ENCODE measurements at regions not wholly inside any gene's neighbourhood (a gene's known extent, or its start where the extent isn't known, plus 50 kb on each side); places are given as distances from the start of the nearest gene placed in this dataset.

DNA sequence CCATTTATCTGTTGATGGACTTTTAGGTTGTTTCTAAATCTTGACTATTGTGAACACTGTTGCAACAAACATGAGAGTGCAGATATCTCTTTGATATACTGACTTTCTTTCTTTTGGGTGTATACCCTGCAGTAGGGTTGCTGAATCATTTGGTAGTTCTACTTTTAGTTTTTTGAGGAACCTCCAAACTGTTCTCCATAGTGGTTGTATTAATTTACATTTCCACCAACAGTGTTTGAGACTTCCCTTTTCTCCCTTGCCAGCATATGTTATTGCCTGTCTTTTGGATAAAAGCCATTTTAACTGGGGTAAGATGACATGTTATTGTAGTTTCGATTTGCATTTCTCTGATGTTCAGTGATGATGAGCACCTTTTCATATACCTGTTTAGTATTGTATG, 330.0 kb downstream of the DDX10 start:
- H3K4me3 ChIP-seq: no peak overlapping the region
- H3K9me3 ChIP-seq: no peaks in the 10 kb centered on the region
- no peak for ATAC-seq
- intact Hi-C loops (cut with DNase I, micrococcal nuclease): no loop called here
- H3K4me1 ChIP-seq (ENCODE audit: low read depth): no peaks in the 10 kb centered on the region
- H3K36me3 ChIP-seq (ENCODE audit: low read depth): no peaks in the 10 kb centered on the region
- TF ChIP-seq, protein P1, sequence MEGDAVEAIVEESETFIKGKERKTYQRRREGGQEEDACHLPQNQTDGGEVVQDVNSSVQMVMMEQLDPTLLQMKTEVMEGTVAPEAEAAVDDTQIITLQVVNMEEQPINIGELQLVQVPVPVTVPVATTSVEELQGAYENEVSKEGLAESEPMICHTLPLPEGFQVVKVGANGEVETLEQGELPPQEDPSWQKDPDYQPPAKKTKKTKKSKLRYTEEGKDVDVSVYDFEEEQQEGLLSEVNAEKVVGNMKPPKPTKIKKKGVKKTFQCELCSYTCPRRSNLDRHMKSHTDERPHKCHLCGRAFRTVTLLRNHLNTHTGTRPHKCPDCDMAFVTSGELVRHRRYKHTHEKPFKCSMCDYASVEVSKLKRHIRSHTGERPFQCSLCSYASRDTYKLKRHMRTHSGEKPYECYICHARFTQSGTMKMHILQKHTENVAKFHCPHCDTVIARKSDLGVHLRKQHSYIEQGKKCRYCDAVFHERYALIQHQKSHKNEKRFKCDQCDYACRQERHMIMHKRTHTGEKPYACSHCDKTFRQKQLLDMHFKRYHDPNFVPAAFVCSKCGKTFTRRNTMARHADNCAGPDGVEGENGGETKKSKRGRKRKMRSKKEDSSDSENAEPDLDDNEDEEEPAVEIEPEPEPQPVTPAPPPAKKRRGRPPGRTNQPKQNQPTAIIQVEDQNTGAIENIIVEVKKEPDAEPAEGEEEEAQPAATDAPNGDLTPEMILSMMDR (IDR thresholded peaks at IDR 0.05): no peak
- no peak for DNase-seq

DNA sequence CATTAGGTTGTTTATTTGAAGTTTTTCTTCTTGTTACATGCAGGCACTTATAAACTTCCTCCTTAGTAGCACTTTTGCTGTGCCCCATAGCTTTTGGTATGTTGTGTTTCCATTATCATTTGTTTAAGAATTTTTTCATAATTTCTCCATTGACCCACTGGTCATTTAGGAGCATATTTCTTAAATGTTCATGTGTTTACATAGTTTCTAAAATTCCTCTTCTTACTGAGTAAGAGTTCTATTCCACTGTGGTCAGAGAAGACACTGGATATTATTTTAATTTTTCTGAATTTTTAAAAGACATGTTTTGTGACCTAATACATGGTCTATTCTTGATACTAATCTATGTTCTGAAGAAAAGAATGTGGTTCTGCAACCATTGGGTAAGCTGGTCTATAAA, 333.0 kb downstream of the DDX10 start:
- Histone ChIP-seq H3K36me3 (ENCODE audit: low read depth) (no peaks in the 10 kb centered on the region), H3K4me1 (ENCODE audit: low read depth) (no peaks in the 10 kb centered on the region), H3K4me3 (no peak overlapping the region), H3K9me3 (no peaks in the 10 kb centered on the region)
- ATAC-seq (no peak), DNase-seq (no peak)
- TF ChIP-seq, protein P1 (IDR thresholded peaks at IDR 0.05): no peak
- intact Hi-C loops (cut with DNase I, micrococcal nuclease): no loop called here

- Histone ChIP-seq H3K36me3 (ENCODE audit: low read depth) (no peaks in the 10 kb centered on the region), H3K4me3 (no peak overlapping the region), H3K9me3 (no peaks in the 10 kb centered on the region), H3K4me1 (ENCODE audit: low read depth) (no peaks in the 10 kb centered on the region)
- DNase-seq (no peak), ATAC-seq (no peak)
- TF ChIP-seq, protein P1 (IDR thresholded peaks at IDR 0.05): no peak
- intact Hi-C loops (cut with DNase I, micrococcal nuclease): no loop called here
These were observed 335.7 kb downstream of the DDX10 start for GRCh38 chr11:109000531-109000930.

DNA sequence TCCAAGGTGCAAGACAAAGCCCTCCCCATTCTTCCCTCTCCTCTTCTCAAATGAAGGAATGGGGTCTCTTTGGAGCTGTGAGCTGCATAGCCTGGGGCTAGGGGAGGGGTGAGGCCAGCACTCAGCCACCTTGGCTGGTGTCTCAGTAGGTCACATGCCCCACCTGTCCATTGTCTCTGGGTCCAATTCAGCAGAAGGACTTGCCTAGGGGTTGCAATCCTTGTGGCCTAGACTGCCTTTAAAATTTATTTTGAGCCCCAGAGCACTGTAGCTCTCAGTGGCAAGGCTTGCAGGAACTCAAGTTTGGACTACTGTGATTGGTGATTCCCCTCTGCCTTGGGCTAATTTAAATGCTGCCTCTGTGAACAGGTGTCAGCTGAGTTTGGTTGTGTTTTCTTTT, 336.7 kb downstream of the DDX10 start:
- no peaks in the 10 kb centered on the region for H3K4me1 ChIP-seq (ENCODE audit: low read depth)
- ATAC-seq (no peak), DNase-seq (no peak)
- TF ChIP-seq, protein P1 (IDR thresholded peaks at IDR 0.05): no peak
- intact Hi-C loops (cut with DNase I, micrococcal nuclease): no loop called here
- no peak overlapping the region for H3K4me3 ChIP-seq
- H3K9me3 ChIP-seq: no peaks in the 10 kb centered on the region
- no peaks in the 10 kb centered on the region for H3K36me3 ChIP-seq (ENCODE audit: low read depth)

- DNase-seq (no peak), ATAC-seq (no peak)
- H3K36me3 ChIP-seq (ENCODE audit: low read depth): no peaks in the 10 kb centered on the region
- H3K4me1 ChIP-seq (ENCODE audit: low read depth): no peaks in the 10 kb centered on the region
- H3K4me3 ChIP-seq: no peak overlapping the region
- TF ChIP-seq, protein P1 (IDR thresholded peaks at IDR 0.05): no peak
- H3K9me3 ChIP-seq: no peaks in the 10 kb centered on the region
- intact Hi-C loops (cut with DNase I, micrococcal nuclease): no loop called here
These were observed 348.1 kb downstream of the DDX10 start for GRCh38 chr11:109012991-109013390.

- no peaks in the 10 kb centered on the region for H3K9me3 ChIP-seq
These were observed 350.4 kb downstream of the DDX10 start for GRCh38 chr11:109015283-109015682.

More at GRCh38 chr11:109015283-109015682, 350.4 kb downstream of the DDX10 start:
- TF ChIP-seq, protein P1 (IDR thresholded peaks at IDR 0.05): no peak
- Histone ChIP-seq H3K4me1 (ENCODE audit: low read depth) (no peaks in the 10 kb centered on the region), H3K4me3 (no peak overlapping the region), H3K36me3 (ENCODE audit: low read depth) (no peaks in the 10 kb centered on the region)
- DNase-seq (no peak), ATAC-seq (no peak)
- intact Hi-C loops (cut with DNase I, micrococcal nuclease): no loop called here
